Epithelial cell of prostate (primary cell): ENCODE measurements at regions not wholly inside any gene's neighbourhood (a gene's known extent, or its start where the extent isn't known, plus 50 kb on each side); places are given as distances from the start of the nearest gene placed in this dataset.

ENCODE experiments used
- DNase-seq: peaks from one replicate; pipeline ENCODE4 v3.0.0-alpha.2; 2011; ENCODE audit warnings: low read depth, low spot score
- H3K27ac ChIP-seq: fragments of 450-650 bp; 2 replicates; pipeline ENCODE4 v1.5.1; 2017; ENCODE audit warnings: mild to moderate bottlenecking

GRCh38 chr14:104316723-104317491, 178.5 kb downstream of the KIF26A start:
- DNase-seq = no peak
- H3K27ac ChIP-seq = no peak overlapping the region

- H3K27ac ChIP-seq = no peak overlapping the region
- DNase-seq = no peak
Observed at GRCh38 chr14:104317492-104317805, 179.1 kb downstream of the KIF26A start.

- no peak for DNase-seq
- H3K27ac ChIP-seq = no peak overlapping the region
Observed at GRCh38 chr14:104317975-104318557, 179.7 kb downstream of the KIF26A start.

- no peak overlapping the region for H3K27ac ChIP-seq
- DNase-seq = no peak
Observed at GRCh38 chr14:104318558-104319490, 180.4 kb downstream of the KIF26A start.

- H3K27ac ChIP-seq = no peak overlapping the region
- DNase-seq = no peak
Observed at GRCh38 chr14:104319491-104320241, 181.3 kb downstream of the KIF26A start.

- no peak for DNase-seq
- no peak overlapping the region for H3K27ac ChIP-seq
Observed at GRCh38 chr14:104320611-104321086, 182.3 kb downstream of the KIF26A start.

- no peak for DNase-seq
- H3K27ac ChIP-seq = no peak overlapping the region
Observed at GRCh38 chr14:104321088-104321801, 182.9 kb downstream of the KIF26A start.

- H3K27ac ChIP-seq = no peak overlapping the region
- DNase-seq = no peak
Observed at GRCh38 chr14:104321802-104322130, 183.4 kb downstream of the KIF26A start.

- DNase-seq = no peak
Observed at GRCh38 chr14:104322531-104323366, 184.4 kb downstream of the KIF26A start.

GRCh38 chr14:104323551-104324175, 185.3 kb downstream of the KIF26A start:
- no peak for DNase-seq
- no peak overlapping the region for H3K27ac ChIP-seq

More at GRCh38 chr14:104322531-104323366, 184.4 kb downstream of the KIF26A start:
- H3K27ac ChIP-seq = no peak overlapping the region

GRCh38 chr14:104326848-104327247, 188.5 kb downstream of the KIF26A start:
- no peak overlapping the region for H3K27ac ChIP-seq
- no peak for DNase-seq

GRCh38 chr14:104328607-104329006, 190.2 kb downstream of the KIF26A start:
- no peak overlapping the region for H3K27ac ChIP-seq
- DNase-seq = no peak

- no peak overlapping the region for H3K27ac ChIP-seq
- DNase-seq = no peak
Observed at GRCh38 chr14:104329793-104330192, 191.4 kb downstream of the KIF26A start.

GRCh38 chr14:104331871-104332605, 193.7 kb downstream of the KIF26A start:
- DNase-seq = no peak
- no peak overlapping the region for H3K27ac ChIP-seq

GRCh38 chr14:104332634-104333270, 194.4 kb downstream of the KIF26A start:
- DNase-seq = no peak
- H3K27ac ChIP-seq = no peak overlapping the region

GRCh38 chr14:104333646-104334423, 195.4 kb downstream of the KIF26A start:
- no peak for DNase-seq
- H3K27ac ChIP-seq = no peak overlapping the region
